K562 (cell line): ENCODE measurements at regions not wholly inside any gene's neighbourhood (a gene's known extent, or its start where the extent isn't known, plus 50 kb on each side); places are given as distances from the start of the nearest gene placed in this dataset.

Source experiments
- ATAC-seq: fragments of 200-7000 bp; cut with Tn5 transposase; 3 replicates; pipeline ENCODE4 v1.9.1; 2020; ENCODE audit warnings: moderate library complexity
- BruUV-seq: library from RNA; stranded (reverse); fragments of 400-500 nt; replicated peaks from 2 replicates; lab custom pipeline; 2021; lab: Mats Ljungman, UMichigan
- CTCF ChIA-PET: fragments of 300-600 bp; formaldehyde crosslinking; extraction: SDS; loops from one replicate; lab custom pipeline; 2021; ENCODE audit warnings: low intra/inter-chr PET ratio; lab: Yijun Ruan, JAX
- POLR2A ChIA-PET: fragments of 300-600, 350-650 bp; sonication (Branson Sonifier 250); formaldehyde crosslinking; extraction: SDS; loops from one replicate; lab custom pipeline; 2021; ENCODE audit warnings: antibody characterized with exemption, inconsistent platforms; lab: Yijun Ruan, JAX
- DNase-seq, 4 experiments: peaks; one replicate each; pipeline versions ENCODE4 v3.0.0 to v3.0.0-alpha.2; 2011 to 2018; ENCODE audit warnings: low spot score in 3 of 4, mixed read lengths in 3 of 4; ENCODE audit errors: extremely low read depth in 1 of 4
- FAIRE-seq: peaks from 2 replicates; lab custom pipeline; 2011; peaks lifted over from hg19 to GRCh38; lab: Jason Lieb, UNC
- H2AFZ ChIP-seq: 2 replicates; pipeline ENCODE4 v1.6.0; 2011; ENCODE audit warnings: low read depth, low read length, control low read depth, inconsistent platforms
- H3K27ac ChIP-seq: fragments of 200-600 bp; 3 replicates; pipeline ENCODE4 v1.8.0; 2011; ENCODE audit warnings: low read depth, mild to moderate bottlenecking, control low read depth, inconsistent platforms, low read length, moderate library complexity, mixed read lengths; ENCODE audit errors: extremely low read depth
- H3K27me3 ChIP-seq, 2 experiments: fragments of 300-600 bp in 1 of 2; 2 replicates in 1 of 2; 3 replicates in 1 of 2; pipeline versions ENCODE4 v1.6.0 to v1.8.0; 2011; ENCODE audit warnings: inconsistent platforms in 2 of 2, low read length in 2 of 2, mild to moderate bottlenecking in 1 of 2, mixed read lengths in 1 of 2, moderate library complexity in 1 of 2; ENCODE audit not compliant: control insufficient read depth in 2 of 2, insufficient read depth in 2 of 2
- H3K36me3 ChIP-seq: fragments of 300-600 bp; 3 replicates; pipeline ENCODE4 v1.8.0; 2011; ENCODE audit warnings: mild to moderate bottlenecking, low read length, inconsistent platforms; ENCODE audit not compliant: control insufficient read depth, insufficient read depth
- H3K4me1 ChIP-seq, 2 experiments: fragments of 200-600 bp in 1 of 2; replicated peaks in 1 of 2; 2 replicates in 1 of 2; 3 replicates in 1 of 2; pipeline versions ENCODE4 v1.5.1 to v1.8.0; 2011; ENCODE audit warnings: inconsistent platforms in 2 of 2, low read length in 2 of 2, mild to moderate bottlenecking in 1 of 2, mixed read lengths in 1 of 2, moderate library complexity in 1 of 2; ENCODE audit not compliant: control insufficient read depth in 2 of 2, insufficient read depth in 2 of 2
- H3K4me2 ChIP-seq: 2 replicates; pipeline ENCODE4 v1.6.1; 2011; ENCODE audit warnings: low read length, control low read depth, inconsistent platforms, mixed read lengths; ENCODE audit not compliant: insufficient read depth
- H3K4me3 ChIP-seq: fragments of 200-600 bp; sonication (generic), shearing (Covaris generic); 2 replicates; pipeline ENCODE4 v1.5.1; 2016; ENCODE audit warnings: control low read depth, inconsistent platforms
- H3K79me2 ChIP-seq: fragments of 200-600 bp; 3 replicates; pipeline ENCODE4 v1.8.0; 2011; ENCODE audit warnings: low read length, inconsistent platforms; ENCODE audit not compliant: control insufficient read depth, insufficient read depth
- H3K9ac ChIP-seq, 2 experiments: 2 replicates each; pipeline versions ENCODE4 v1.6.0 to v1.6.1; 2011; ENCODE audit warnings: low read depth in 2 of 2, low read length in 2 of 2, control low read depth in 1 of 2, inconsistent platforms in 1 of 2, mild to moderate bottlenecking in 1 of 2, mixed read lengths in 1 of 2; ENCODE audit not compliant: insufficient read depth in 1 of 2
- H3K9me1 ChIP-seq: one replicate; pipeline ENCODE4 v1.6.0; 2011; ENCODE audit warnings: inconsistent platforms, mild to moderate bottlenecking, low read length, moderate library complexity; ENCODE audit not compliant: control insufficient read depth, insufficient read depth
- H3K9me3 ChIP-seq: replicated peaks from 2 replicates; pipeline ENCODE4 v1.5.1; 2011; ENCODE audit warnings: low read depth, low read length, inconsistent platforms; ENCODE audit not compliant: control insufficient read depth, insufficient read depth
- H4K20me1 ChIP-seq: replicated peaks from 2 replicates; pipeline ENCODE4 v1.6.1; 2011; ENCODE audit warnings: low read length, inconsistent platforms, mixed read lengths; ENCODE audit not compliant: control insufficient read depth, insufficient read depth
- CEBPB ChIP-seq: fragments of 450-650 bp; IDR thresholded peaks from 2 replicates; pipeline ENCODE4 v1.6.1; 2016; ENCODE audit warnings: missing genetic modification characterization, missing compliant biosample characterization
- FIP1L1 ChIP-seq: fragments of 200-400 bp; formaldehyde crosslinking; IDR thresholded peaks from 2 replicates; pipeline ENCODE4 v1.6.1; 2018; ENCODE audit warnings: mild to moderate bottlenecking, low read depth, low read length; ENCODE audit not compliant: poor library complexity, severe bottlenecking
- FOXM1 ChIP-seq, 2 experiments: fragments of 450-650 bp in 1 of 2; sonication (generic) in 1 of 2; formaldehyde crosslinking in 1 of 2; IDR thresholded peaks; 2 replicates each; pipeline versions ENCODE4 v1.6.1 to v1.9.0; 2017 to 2022; ENCODE audit warnings: low read depth in 2 of 2, mild to moderate bottlenecking in 2 of 2, missing genetic modification reagents in 1 of 2, moderate library complexity in 1 of 2
- HLTF ChIP-seq: fragments of 450-650 bp; IDR thresholded peaks from 2 replicates; pipeline ENCODE4 v1.6.1; 2016
- KDM1A ChIP-seq, 2 experiments: fragments of 450-650 bp; IDR thresholded peaks; 2 replicates each; pipeline ENCODE4 v1.6.1; 2016; ENCODE audit warnings: mild to moderate bottlenecking in 2 of 2
- NCOA2 ChIP-seq, 2 experiments: fragments of 450-650 bp; IDR thresholded peaks; 2 replicates each; pipeline ENCODE4 v1.6.1; 2018; ENCODE audit warnings: mild to moderate bottlenecking in 2 of 2, moderate library complexity in 1 of 2; ENCODE audit not compliant: partially characterized antibody in 2 of 2
- PCBP1 ChIP-seq: fragments of 200-400 bp; formaldehyde crosslinking; IDR thresholded peaks from 2 replicates; pipeline ENCODE4 v1.6.1; 2018; ENCODE audit warnings: mild to moderate bottlenecking, low read depth, low read length; ENCODE audit not compliant: poor library complexity, severe bottlenecking
- RB1 ChIP-seq: fragments of 450-650 bp; IDR thresholded peaks from 2 replicates; pipeline ENCODE4 v1.6.1; 2017; ENCODE audit warnings: low read depth, mild to moderate bottlenecking
- SETDB1 ChIP-seq: IDR thresholded peaks from one replicate; pipeline ENCODE4 v1.6.1; 2012; ENCODE audit warnings: low read length, control low read depth, inconsistent platforms
- SREBF2 ChIP-seq: sonication (generic); formaldehyde crosslinking; IDR thresholded peaks from 2 replicates; pipeline ENCODE4 v1.4.0; 2020; ENCODE audit warnings: mild to moderate bottlenecking, missing genetic modification reagents
- ZBTB1 ChIP-seq: sonication (generic); formaldehyde crosslinking; IDR thresholded peaks from 2 replicates; pipeline ENCODE4 v1.8.1; 2023; ENCODE audit warnings: missing genetic modification reagents, low read depth, mild to moderate bottlenecking, borderline replicate concordance
- ZNF175 ChIP-seq: fragments of 200-800 bp; sonication (Bioruptor generic); IDR thresholded peaks from 2 replicates; pipeline ENCODE4 v1.6.1; 2016; ENCODE audit warnings: low read depth, mild to moderate bottlenecking, missing genetic modification characterization, missing compliant biosample characterization
- ZNF239 ChIP-seq: fragments of 250-450 bp; sonication (Bioruptor Pico); IDR thresholded peaks from 2 replicates; pipeline ENCODE4 v1.4.0; 2020; ENCODE audit warnings: mild to moderate bottlenecking
- ZNF77 ChIP-seq: fragments of 250-450 bp; sonication (Bioruptor Pico); IDR thresholded peaks from 2 replicates; pipeline ENCODE4 v1.5.0; 2020
- ZNF778 ChIP-seq: fragments of 450-650 bp; formaldehyde crosslinking; IDR thresholded peaks from 2 replicates; pipeline ENCODE4 v1.4.0; 2020; ENCODE audit warnings: mild to moderate bottlenecking, moderate library complexity
- ZSCAN29 ChIP-seq: fragments of 450-650 bp; IDR thresholded peaks from 2 replicates; pipeline ENCODE4 v1.6.1; 2017
- WGBS: fragments of 100-300 bp; shearing (Covaris generic); methylation state at CpG from one replicate; pipeline ENCODE4 v1.1.6; 2016; ENCODE audit warnings: low coverage, mixed read lengths; ENCODE audit not compliant: insufficient coverage; ENCODE audit errors: missing lambda C conversion rate; 5-methylcytosine and 5-hydroxymethylcytosine counted together
- in situ Hi-C: fragments of 300-500 bp; cut with MboI; formaldehyde crosslinking; loops from 4 replicates; pipeline ENCODE4 v1.15.0; 2018; ENCODE audit warnings: inconsistent platforms, mixed read lengths
- intact Hi-C: fragments of 100-400 bp; cut with micrococcal nuclease; formaldehyde crosslinking; loops from 2 replicates; pipeline ENCODE4 v1.14.2; 2022
- TF ChIP-seq, protein P1 (sequence below): fragments of 450-650 bp; IDR thresholded peaks from 2 replicates; pipeline ENCODE4 v1.6.1; 2017; ENCODE audit warnings: mild to moderate bottlenecking, moderate library complexity

DNA sequence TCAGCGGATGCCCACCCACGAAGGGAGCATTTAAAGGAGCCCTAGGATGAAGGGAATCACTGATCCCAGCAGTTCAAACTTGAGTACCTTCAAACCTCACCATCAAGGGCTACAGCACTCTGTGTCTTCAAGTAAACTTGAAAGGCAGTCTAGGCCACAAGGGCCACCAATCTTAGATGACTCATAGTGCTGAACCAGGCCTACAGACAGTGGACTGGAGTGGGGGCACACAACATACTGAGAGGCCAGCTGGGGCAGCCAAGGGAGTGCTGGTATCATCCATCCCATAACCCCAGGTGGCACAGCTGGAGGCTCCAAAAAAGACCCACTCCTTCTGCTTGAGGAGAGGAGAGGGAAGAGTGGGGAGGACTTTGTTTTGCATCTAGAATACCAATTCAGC lies 345.4 kb downstream of the DUSP10 start:
- H3K9me1 ChIP-seq: no peaks in the 10 kb centered on the region
- H3K4me1 ChIP-seq: no peaks in the 10 kb centered on the region
- ATAC-seq (no peak), FAIRE-seq (no peak), DNase-seq (no peak)
- WGBS: 0% methylated on average over 2 of the region's 2 CpGs
- TF ChIP-seq KDM1A (IDR thresholded peaks at IDR 0.05): no peak
- no peak for TF ChIP-seq FIP1L1
- no peak for TF ChIP-seq ZNF239 (CRISPR knock-in tag)
- TF ChIP-seq, protein P1, sequence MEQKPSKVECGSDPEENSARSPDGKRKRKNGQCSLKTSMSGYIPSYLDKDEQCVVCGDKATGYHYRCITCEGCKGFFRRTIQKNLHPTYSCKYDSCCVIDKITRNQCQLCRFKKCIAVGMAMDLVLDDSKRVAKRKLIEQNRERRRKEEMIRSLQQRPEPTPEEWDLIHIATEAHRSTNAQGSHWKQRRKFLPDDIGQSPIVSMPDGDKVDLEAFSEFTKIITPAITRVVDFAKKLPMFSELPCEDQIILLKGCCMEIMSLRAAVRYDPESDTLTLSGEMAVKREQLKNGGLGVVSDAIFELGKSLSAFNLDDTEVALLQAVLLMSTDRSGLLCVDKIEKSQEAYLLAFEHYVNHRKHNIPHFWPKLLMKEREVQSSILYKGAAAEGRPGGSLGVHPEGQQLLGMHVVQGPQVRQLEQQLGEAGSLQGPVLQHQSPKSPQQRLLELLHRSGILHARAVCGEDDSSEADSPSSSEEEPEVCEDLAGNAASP: no peak
- no peaks in the 10 kb centered on the region for H4K20me1 ChIP-seq
- no TSS peak for BruUV-seq
- no peaks in the 10 kb centered on the region for H3K36me3 ChIP-seq
- no peaks in the 10 kb centered on the region for H3K79me2 ChIP-seq
- in situ Hi-C loops: no loop called here
- POLR2A ChIA-PET: interaction anchor here (0.7 kb wide), 1 partner anchor 44 kb away, joined by 3 read pairs; no protein-coding TSS in a partner anchor
- no peak overlapping the region for H3K4me3 ChIP-seq
- H3K27ac ChIP-seq: no peak overlapping the region
- no peak overlapping the region for H3K4me2 ChIP-seq
- H3K9me3 ChIP-seq: no peaks in the 10 kb centered on the region; the same call in 1 of the 2 replicates
- no peak overlapping the region for H3K9ac ChIP-seq
- CTCF ChIA-PET: no interaction called here
- H2AFZ ChIP-seq: no peak overlapping the region
- intact Hi-C loops: no loop called here
- no peaks in the 10 kb centered on the region for H3K27me3 ChIP-seq

DNA sequence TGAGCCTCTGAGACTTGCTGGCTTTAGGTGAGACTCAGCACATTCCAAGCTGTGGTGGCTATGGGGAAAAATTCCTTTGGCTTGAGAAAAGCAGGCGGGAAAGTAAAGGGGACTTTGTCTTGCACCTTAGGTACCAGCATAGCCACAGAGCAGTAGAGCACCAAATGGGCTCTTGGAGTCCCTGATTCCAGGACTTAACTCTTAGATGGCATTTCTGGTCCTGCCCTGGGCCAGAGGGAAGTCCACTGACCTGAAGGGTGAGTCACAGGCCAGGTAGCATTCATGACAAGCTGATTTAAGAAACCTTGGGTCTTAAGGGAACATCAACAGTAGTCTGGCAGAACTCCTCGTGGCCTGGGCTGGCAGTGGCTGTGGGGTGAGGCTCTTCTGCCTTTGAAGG lies 344.7 kb downstream of the DUSP10 start:
- ChIA-PET CTCF (no interaction called here), POLR2A (no interaction called here)
- DNase-seq (no peak), ATAC-seq (no peak), FAIRE-seq (no peak)
- 0% methylated on average over 2 of the region's 2 CpGs for WGBS
- Histone ChIP-seq H4K20me1 (no peaks in the 10 kb centered on the region), H3K4me3 (no peak overlapping the region), H3K36me3 (no peaks in the 10 kb centered on the region), H2AFZ (no peak overlapping the region), H3K79me2 (no peaks in the 10 kb centered on the region), H3K27me3 (no peaks in the 10 kb centered on the region), H3K9me1 (no peaks in the 10 kb centered on the region), H3K4me2 (no peak overlapping the region), H3K27ac (no peak overlapping the region), H3K4me1 (no peaks in the 10 kb centered on the region), H3K9ac (no peak overlapping the region), H3K9me3 (no peaks in the 10 kb centered on the region; the same call in 1 of the 2 replicates)
- intact Hi-C loops (no loop called here), in situ Hi-C loops (no loop called here)
- BruUV-seq: no TSS peak
- TF ChIP-seq ZNF778 (CRISPR knock-in tag) (no peak), ZSCAN29 (no peak), RB1 (no peak), HLTF (no peak), SREBF2 (CRISPR knock-in tag) (no peak), CEBPB (no peak), ZNF77 (CRISPR knock-in tag) (no peak), ZBTB1 (CRISPR knock-in tag) (no peak), FOXM1 (IDR thresholded peaks at IDR 0.05; ENCODE audit: low read depth) (no peak), FOXM1 (CRISPR knock-in tag; IDR thresholded peaks at IDR 0.05; ENCODE audit: low read depth) (no peak), NCOA2 (IDR thresholded peaks at IDR 0.05; ENCODE audit: partially characterized antibody in 2 of 2) (no peak), SETDB1 (no peak), ZNF175 (CRISPR knock-in tag) (no peak), PCBP1 (no peak)
